IMR-90 (cell line): ENCODE measurements at regions not wholly inside any gene's neighbourhood (a gene's known extent, or its start where the extent isn't known, plus 50 kb on each side); places are given as distances from the start of the nearest gene placed in this dataset.

ENCODE experiments used
- ATAC-seq: fragments of 200-7000 bp; cut with Tn5 transposase; 2 replicates; pipeline ENCODE4 v1.9.1; 2020; ENCODE audit warnings: low read depth, mild to moderate bottlenecking, moderate library complexity
- BruUV-seq: library from RNA; stranded (reverse); fragments of 400-500 nt; replicated peaks from 2 replicates; lab custom pipeline; 2021; lab: Mats Ljungman, UMichigan
- CTCF ChIA-PET: fragments of 300-600 bp; formaldehyde crosslinking; extraction: SDS; loops from one replicate; lab custom pipeline; 2021; ENCODE audit warnings: antibody characterized with exemption; lab: Yijun Ruan, JAX
- POLR2A ChIA-PET: fragments of 300-600 bp; sonication (Branson Sonifier 250); formaldehyde crosslinking; loops from one replicate; lab custom pipeline; 2022; ENCODE audit warnings: antibody characterized with exemption; ENCODE audit not compliant: unreplicated experiment; lab: Charles Lee
- DNase-seq: peaks from one replicate; pipeline ENCODE4 v3.0.0; 2013
- H2AFZ ChIP-seq: replicated peaks from 2 replicates; pipeline ENCODE3; 2013; ENCODE audit warnings: low read length, mild to moderate bottlenecking; ENCODE audit not compliant: poor library complexity
- H2AK5ac ChIP-seq: 2 replicates; pipeline ENCODE4 v1.6.1; 2013; ENCODE audit warnings: low read depth, low read length, inconsistent platforms
- H2AK9ac ChIP-seq: replicated peaks from 2 replicates; pipeline ENCODE3; 2013; ENCODE audit warnings: mild to moderate bottlenecking, low read depth, low read length, moderate library complexity; ENCODE audit not compliant: poor library complexity
- H2BK120ac ChIP-seq: 2 replicates; pipeline ENCODE4 v1.6.1; 2013; ENCODE audit warnings: low read depth, low read length, inconsistent platforms
- H2BK15ac ChIP-seq: 3 replicates; pipeline ENCODE4 v1.6.1; 2013; ENCODE audit warnings: low read depth, low read length, inconsistent platforms
- H2BK20ac ChIP-seq: 2 replicates; pipeline ENCODE4 v1.6.1; 2013; ENCODE audit warnings: low read depth, mild to moderate bottlenecking, inconsistent platforms, low read length, moderate library complexity
- H2BK5ac ChIP-seq: 2 replicates; pipeline ENCODE4 v1.6.1; 2013; ENCODE audit warnings: mild to moderate bottlenecking, low read depth, low read length, inconsistent platforms; ENCODE audit not compliant: poor library complexity, severe bottlenecking
- H3K14ac ChIP-seq: replicated peaks from 2 replicates; pipeline ENCODE4 v1.6.1; 2013; ENCODE audit warnings: low read depth, low read length, inconsistent platforms
- H3K18ac ChIP-seq: 2 replicates; pipeline ENCODE4 v1.6.1; 2013; ENCODE audit warnings: low read depth, low read length, control low read depth
- H3K23ac ChIP-seq: 2 replicates; pipeline ENCODE4 v1.6.1; 2013; ENCODE audit warnings: low read depth, low read length, inconsistent platforms
- H3K27ac ChIP-seq: 2 replicates; pipeline ENCODE4 v1.5.1; 2013; ENCODE audit warnings: mild to moderate bottlenecking, control low read depth, low read length; ENCODE audit not compliant: insufficient read depth
- H3K27me3 ChIP-seq: 2 replicates; pipeline ENCODE4 v1.6.1; 2013; ENCODE audit warnings: low read length; ENCODE audit not compliant: control insufficient read depth, insufficient read depth
- H3K36me3 ChIP-seq: 2 replicates; pipeline ENCODE4 v1.6.1; 2013; ENCODE audit warnings: low read length, mixed read lengths; ENCODE audit not compliant: control insufficient read depth, insufficient read depth
- H3K4ac ChIP-seq: 2 replicates; pipeline ENCODE4 v1.6.1; 2013; ENCODE audit warnings: low read depth, low read length, inconsistent platforms
- H3K4me1 ChIP-seq: 2 replicates; pipeline ENCODE4 v1.6.1; 2013; ENCODE audit warnings: low read length, mixed read lengths; ENCODE audit not compliant: control insufficient read depth, insufficient read depth
- H3K4me2 ChIP-seq: 2 replicates; pipeline ENCODE4 v1.6.1; 2013; ENCODE audit warnings: low read depth, mild to moderate bottlenecking, control low read depth, low read length, moderate library complexity
- H3K4me3 ChIP-seq: 2 replicates; pipeline ENCODE4 v1.5.1; 2013; ENCODE audit warnings: low read depth, mild to moderate bottlenecking, control low read depth, low read length, moderate library complexity; ENCODE audit not compliant: insufficient read depth
- H3K56ac ChIP-seq: 2 replicates; pipeline ENCODE4 v1.6.1; 2013; ENCODE audit warnings: low read length, inconsistent platforms; ENCODE audit not compliant: insufficient read depth; ENCODE audit errors: extremely low read depth
- H3K79me1 ChIP-seq, 2 experiments: 2 replicates each; pipeline ENCODE4 v1.6.1; 2013; ENCODE audit warnings: low read length in 2 of 2, inconsistent platforms in 1 of 2, low read depth in 1 of 2
- H3K9ac ChIP-seq: 2 replicates; pipeline ENCODE4 v1.6.1; 2013; ENCODE audit warnings: low read depth, low read length, control low read depth
- H3K9me1 ChIP-seq: 2 replicates; pipeline ENCODE4 v1.6.1; 2013; ENCODE audit warnings: low read length, inconsistent platforms; ENCODE audit not compliant: insufficient read depth
- H3K9me3 ChIP-seq: 2 replicates; pipeline ENCODE4 v1.6.1; 2013; ENCODE audit warnings: low read length; ENCODE audit not compliant: control insufficient read depth, insufficient read depth
- H4K20me1 ChIP-seq: 2 replicates; pipeline ENCODE4 v1.6.1; 2013; ENCODE audit warnings: low read length, inconsistent platforms; ENCODE audit not compliant: insufficient read depth
- H4K5ac ChIP-seq: 2 replicates; pipeline ENCODE4 v1.6.1; 2013; ENCODE audit warnings: mild to moderate bottlenecking, low read depth, low read length, control low read depth
- H4K8ac ChIP-seq, 2 experiments: 2 replicates each; pipeline ENCODE4 v1.6.1; 2013; ENCODE audit warnings: low read depth in 2 of 2, low read length in 2 of 2, control low read depth in 1 of 2, inconsistent platforms in 1 of 2
- H4K91ac ChIP-seq: 2 replicates; pipeline ENCODE4 v1.6.1; 2013; ENCODE audit warnings: low read depth, low read length, inconsistent platforms; ENCODE audit not compliant: insufficient read depth
- BHLHE40 ChIP-seq: fragments of 150-350 bp; IDR thresholded peaks from 2 replicates; pipeline ENCODE4 v1.6.1; 2016; ENCODE audit warnings: mild to moderate bottlenecking, low read depth, low read length
- CEBPB ChIP-seq: IDR thresholded peaks from 2 replicates; pipeline ENCODE4 v1.6.1; 2012; ENCODE audit warnings: low read depth, low read length, improper control_type of control experiment
- CHD1 ChIP-seq: IDR thresholded peaks from 2 replicates; pipeline ENCODE4 v1.6.1; 2012; ENCODE audit warnings: low read depth, low read length, improper control_type of control experiment
- ELK1 ChIP-seq: fragments of 150-350 bp; IDR thresholded peaks from 2 replicates; pipeline ENCODE4 v1.6.1; 2016; ENCODE audit warnings: low read depth, mild to moderate bottlenecking, low read length, moderate library complexity, borderline replicate concordance
- MAZ ChIP-seq: IDR thresholded peaks from 2 replicates; pipeline ENCODE4 v1.6.1; 2012; ENCODE audit warnings: low read depth, mild to moderate bottlenecking, low read length, improper control_type of control experiment, moderate library complexity, borderline replicate concordance
- MXI1 ChIP-seq: IDR thresholded peaks from 2 replicates; pipeline ENCODE4 v1.6.1; 2012; ENCODE audit warnings: low read depth, mild to moderate bottlenecking, low read length, moderate library complexity, borderline replicate concordance
- NFE2L2 ChIP-seq: fragments of 150-350 bp; IDR thresholded peaks from 2 replicates; pipeline ENCODE4 v1.6.1; 2016; ENCODE audit warnings: low read depth, mild to moderate bottlenecking, low read length
- POLR2A ChIP-seq: IDR thresholded peaks from 2 replicates; pipeline ENCODE4 v1.6.1; 2012; ENCODE audit warnings: mild to moderate bottlenecking, low read depth, low read length
- RCOR1 ChIP-seq: IDR thresholded peaks from 2 replicates; pipeline ENCODE4 v1.6.1; 2012; ENCODE audit warnings: mild to moderate bottlenecking, low read length, improper control_type of control experiment; ENCODE audit not compliant: insufficient replicate concordance
- RFX5 ChIP-seq: IDR thresholded peaks from 2 replicates; pipeline ENCODE4 v1.8.0; 2012; ENCODE audit warnings: low read depth, mild to moderate bottlenecking, low read length, moderate library complexity
- SMC3 ChIP-seq: fragments of 150-350 bp; IDR thresholded peaks from 2 replicates; pipeline ENCODE4 v1.6.1; 2016; ENCODE audit warnings: low read depth, mild to moderate bottlenecking, antibody characterized with exemption, low read length, moderate library complexity
- WGBS, 2 experiments: methylation state at CpG; one replicate each; pipeline versions ENCODE4 v1.1.5 to v1.1.7; 2013; ENCODE audit warnings: missing lambda C conversion rate in 2 of 2; ENCODE audit not compliant: insufficient read length in 1 of 2; ENCODE audit errors: extremely low coverage in 2 of 2; 5-methylcytosine and 5-hydroxymethylcytosine counted together
- dilution Hi-C: fragments of 300-500 bp; cut with HindIII; formaldehyde crosslinking; loops from one replicate; pipeline ENCODE4 v1.14.3; 2018; ENCODE audit warnings: low sequenced_read_pairs; ENCODE audit not compliant: unreplicated experiment
- in situ Hi-C: fragments of 300-500 bp; cut with MboI; formaldehyde crosslinking; loops from 3 replicates; pipeline ENCODE4 v1.14.3; 2019; ENCODE audit warnings: low sequenced_read_pairs, inconsistent platforms, mixed read lengths
- intact Hi-C: fragments of 100-400 bp; cut with micrococcal nuclease; formaldehyde crosslinking; loops from 2 replicates; pipeline ENCODE4 v1.10.0; 2022

GRCh38 chr18:75678627-75679026 is 251.1 kb upstream of the SMIM21 start:
- intact Hi-C loops (no loop called here), in situ Hi-C loops (no loop called here), dilution Hi-C loops (no loop called here)
- BruUV-seq = no TSS peak
- Histone ChIP-seq H2AFZ (no peak overlapping the region), H3K14ac (no peak overlapping the region), H3K4me3 (no peak overlapping the region), H3K36me3 (no peaks in the 10 kb centered on the region), H3K9ac (no peak overlapping the region), H3K23ac (no peak overlapping the region), H4K91ac (no peak overlapping the region), H3K18ac (no peak overlapping the region), H2AK5ac (no peak overlapping the region), H4K8ac (no peak overlapping the region), H2BK20ac (no peak overlapping the region), H2BK120ac (no peak overlapping the region), H3K4me2 (no peak overlapping the region), H3K27ac (no peak overlapping the region), H4K20me1 (no peaks in the 10 kb centered on the region), H3K9me3 (peaks cover 4% of the 10 kb centered on the region), H2AK9ac (no peak overlapping the region), H3K56ac (no peak overlapping the region), H3K4me1 (no peaks in the 10 kb centered on the region), H3K79me1 (no peaks in the 10 kb centered on the region), H2BK5ac (no peak overlapping the region), H3K4ac (no peak overlapping the region), H3K27me3 (no peaks in the 10 kb centered on the region), H4K5ac (no peak overlapping the region), H2BK15ac (no peak overlapping the region), H3K9me1 (no peaks in the 10 kb centered on the region)
- 10% methylated on average over 2 of the region's 7 CpGs; no CpG with 5 or more reads in 1 of the 2 experiments for WGBS, 2 experiments
- no peak for TF ChIP-seq ELK1
- no peak; the same call in 1 of the 2 replicates for TF ChIP-seq CEBPB
- TF ChIP-seq NFE2L2 = no peak
- no peak for TF ChIP-seq SMC3
- TF ChIP-seq MXI1 = no peak
- no peak for TF ChIP-seq BHLHE40
- no peak for TF ChIP-seq RCOR1
- no peak for TF ChIP-seq MAZ
- no peak for TF ChIP-seq POLR2A
- no peak for TF ChIP-seq RFX5
- TF ChIP-seq CHD1 = no peak
- no peak for ATAC-seq
- ChIA-PET CTCF (no interaction called here), POLR2A (no interaction called here)
- DNase-seq = no peak
